ENCODE measurements at regions not wholly inside any gene's neighbourhood (a gene's known extent, or its start where the extent isn't known, plus 50 kb on each side); places are given as distances from the start of the nearest gene placed in this dataset.

DNA sequence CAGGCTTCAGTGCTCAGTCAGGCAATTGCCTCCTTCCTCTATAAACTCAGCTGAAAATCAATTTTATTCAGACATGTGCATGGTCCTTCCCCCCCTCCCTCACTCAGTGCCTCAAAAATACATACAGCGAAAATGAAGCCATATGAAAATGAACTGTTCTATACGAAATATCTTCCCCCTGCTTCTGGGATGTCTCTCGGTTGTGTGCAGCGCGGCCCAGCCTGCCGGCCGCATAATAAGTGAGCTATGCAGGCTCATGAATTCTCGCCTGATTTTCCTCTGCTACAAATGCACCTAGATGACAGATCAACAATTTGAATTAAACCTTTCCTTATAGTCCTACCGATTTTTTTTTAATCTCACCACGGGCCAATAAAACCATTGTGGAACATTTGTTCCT is 252.9 kb downstream of the CRLF2 start:
- no peak overlapping the region for H2AK5ac ChIP-seq (ENCODE audit: low read depth, low read length)
- no peaks in the 10 kb centered on the region; the same call in 1 of the 2 replicates for H3K23me2 ChIP-seq (ENCODE audit: low read depth, low read length)
- H3K79me1 ChIP-seq (ENCODE audit: low read depth, low read length), result no peaks in the 10 kb centered on the region
- H2BK12ac ChIP-seq (ENCODE audit: low read depth, low read length), result no peak overlapping the region
- H3K9ac ChIP-seq (replicated peaks in 1 of 4; ENCODE audit: extremely low read depth in 1 of 4, low read depth in 3 of 4, low read length in 3 of 4), result no peak overlapping the region
- POLR2A ChIA-PET (ENCODE audit: partially characterized antibody), result no interaction called here
- no peak for DNase-seq (ENCODE audit: low read depth in 1 of 2, low spot score in 2 of 2)
- H2AFZ ChIP-seq (ENCODE audit: low read length), result no peak overlapping the region
- H3K4me3 ChIP-seq (ENCODE audit: extremely low read depth in 1 of 4, insufficient read depth in 2 of 4, low read depth in 3 of 4, low read length in 4 of 4), result no peak overlapping the region
- FAIRE-seq, result no peak
- no peaks in the 10 kb centered on the region for H3K27me3 ChIP-seq (replicated peaks in 1 of 4; ENCODE audit: control insufficient read depth in 3 of 4, extremely low read depth in 1 of 4, insufficient read depth in 3 of 4, low read length in 3 of 4)
- no peak overlapping the region for H3K4ac ChIP-seq (replicated peaks; ENCODE audit: insufficient read length, low read depth, low read length)
- no peaks in the 10 kb centered on the region for H4K20me1 ChIP-seq (replicated peaks in 1 of 2; ENCODE audit: control insufficient read depth in 1 of 2, insufficient read depth in 2 of 2, low read length in 2 of 2)
- H3K9me3 ChIP-seq (ENCODE audit: insufficient read depth in 2 of 2, low read depth in 1 of 2, low read length in 1 of 2), result peaks cover 0 to 3% of the 10 kb centered on the region in 2 experiments; a peak in 1 of 4 replicates
- no peak overlapping the region for H2BK20ac ChIP-seq (ENCODE audit: low read length)
- H2BK120ac ChIP-seq (replicated peaks; ENCODE audit: low read depth, low read length), result no peak overlapping the region
- H3K4me1 ChIP-seq (replicated peaks in 1 of 4; ENCODE audit: control insufficient read depth in 3 of 4, insufficient read depth in 4 of 4, low read length in 3 of 4), result no peaks in the 10 kb centered on the region; a peak in 3 of 7 replicates
- H3K14ac ChIP-seq (ENCODE audit: insufficient read length), result no peak overlapping the region
- H3K36me3 ChIP-seq (ENCODE audit: control insufficient read depth in 2 of 4, insufficient read depth in 4 of 4, low read length in 3 of 4), result no peaks in the 10 kb centered on the region
- no peak overlapping the region for H3K27ac ChIP-seq (ENCODE audit: low read depth, low read length)
- H3K79me2 ChIP-seq (ENCODE audit: control insufficient read depth in 1 of 2, insufficient read depth in 2 of 2, low read length in 2 of 2), result no peaks in the 10 kb centered on the region
- TF ChIP-seq YY1 (IDR thresholded peaks at IDR 0.05; ENCODE audit: low read depth, low read length) (no peak), PHF8 (conservative IDR thresholded peaks at IDR 0.05; ENCODE audit: low read depth, low read length) (no peak), SIRT6 (IDR thresholded peaks at IDR 0.05; ENCODE audit: low read length) (no peak), SIN3A (conservative IDR thresholded peaks at IDR 0.05 in 1 of 2, IDR thresholded peaks at IDR 0.05 in 1 of 2; ENCODE audit: low read depth in 1 of 2, low read length in 2 of 2) (no peak), BRCA1 (IDR thresholded peaks at IDR 0.05; ENCODE audit: low read depth, low read length) (no peak), TAF1 (IDR thresholded peaks at IDR 0.05; ENCODE audit: low read depth, low read length) (no peak), SP4 (IDR thresholded peaks at IDR 0.05; ENCODE audit: low read length) (no peak), NANOG (IDR thresholded peaks at IDR 0.05; ENCODE audit: insufficient read depth, low read depth, low read length, poor library complexity, severe bottlenecking) (no peak), CHD1 (IDR thresholded peaks at IDR 0.05; ENCODE audit: low read depth, low read length) (no peak), GABPA (IDR thresholded peaks at IDR 0.05; ENCODE audit: borderline replicate concordance, insufficient read depth, low read length) (no peak), RAD21 (IDR thresholded peaks at IDR 0.05 in 1 of 2, conservative IDR thresholded peaks at IDR 0.05 in 1 of 2; ENCODE audit: low read depth in 2 of 2, low read length in 2 of 2) (no peak), NRF1 (IDR thresholded peaks at IDR 0.05; ENCODE audit: low read depth, low read length) (no peak), CEBPB (IDR thresholded peaks at IDR 0.05; ENCODE audit: low read depth, low read length) (no peak)
- TF ChIP-seq, protein P1, sequence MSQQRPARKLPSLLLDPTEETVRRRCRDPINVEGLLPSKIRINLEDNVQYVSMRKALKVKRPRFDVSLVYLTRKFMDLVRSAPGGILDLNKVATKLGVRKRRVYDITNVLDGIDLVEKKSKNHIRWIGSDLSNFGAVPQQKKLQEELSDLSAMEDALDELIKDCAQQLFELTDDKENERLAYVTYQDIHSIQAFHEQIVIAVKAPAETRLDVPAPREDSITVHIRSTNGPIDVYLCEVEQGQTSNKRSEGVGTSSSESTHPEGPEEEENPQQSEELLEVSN (IDR thresholded peaks at IDR 0.05), result no peak
- no peak overlapping the region for H4K91ac ChIP-seq (replicated peaks; ENCODE audit: insufficient read length, low read length)
- no peak overlapping the region for H3K56ac ChIP-seq (replicated peaks; ENCODE audit: insufficient read length, low read depth, low read length)
- no peak overlapping the region for H4K5ac ChIP-seq (ENCODE audit: insufficient read length, low read depth, low read length)
- no peak overlapping the region for H3K18ac ChIP-seq (ENCODE audit: extremely low read depth, low read length)
- H2BK15ac ChIP-seq (ENCODE audit: low read length), result no peak overlapping the region
- H3K23ac ChIP-seq (ENCODE audit: insufficient read length), result no peak overlapping the region
- WGBS, 2 experiments (ENCODE audit: extremely low coverage in 1 of 2, insufficient coverage in 1 of 2, insufficient read length in 1 of 2, insufficient replicate concordance in 2 of 2, low coverage in 1 of 2, low lambda C conversion rate in 2 of 2, missing lambda C conversion rate in 1 of 2), result 87% methylated on average over 10 of the region's 10 CpGs; no CpG with 5 or more reads in 1 of the 2 experiments
- CTCF ChIA-PET (ENCODE audit: partially characterized antibody), result no interaction called here
- H3K4me2 ChIP-seq (ENCODE audit: insufficient read depth in 1 of 2, low read depth in 2 of 2, low read length in 2 of 2), result no peak overlapping the region
- no peak overlapping the region for H4K8ac ChIP-seq (ENCODE audit: extremely low read depth, insufficient read depth, low read length)
- no peak overlapping the region for H2BK5ac ChIP-seq (ENCODE audit: low read depth, low read length)

Data from H1 (cell line).